ENCODE measurements at regions not wholly inside any gene's neighbourhood (a gene's known extent, or its start where the extent isn't known, plus 50 kb on each side); places are given as distances from the start of the nearest gene placed in this dataset.

DNA sequence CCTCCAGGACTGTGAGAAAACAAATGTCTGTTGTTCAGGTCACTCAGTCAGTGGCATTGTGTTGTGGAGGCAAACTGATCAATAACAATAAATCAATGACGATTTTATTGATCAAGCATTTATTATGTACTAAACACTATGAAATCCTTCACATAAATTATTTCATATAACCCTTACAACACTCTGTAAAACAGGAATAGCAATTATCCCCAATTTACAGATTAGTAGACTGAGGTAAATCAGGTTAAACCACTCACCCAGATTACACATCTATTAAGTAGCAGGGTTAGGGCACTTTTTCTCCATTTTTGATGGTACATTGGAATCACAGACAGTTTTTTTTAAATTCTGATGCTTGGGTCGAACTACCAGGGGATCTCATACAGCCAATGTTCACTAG, 372.8 kb upstream of the MAF start:
- no peaks in the 10 kb centered on the region for H3K27me3 ChIP-seq (ENCODE audit: control insufficient read depth, insufficient read depth, low read length)
- no peaks in the 10 kb centered on the region for H3K9me3 ChIP-seq (ENCODE audit: control insufficient read depth, insufficient read depth, low read length)
- CTCF ChIA-PET, result no interaction called here
- POLR2A ChIA-PET, result no interaction called here
- TF ChIP-seq, protein P1, sequence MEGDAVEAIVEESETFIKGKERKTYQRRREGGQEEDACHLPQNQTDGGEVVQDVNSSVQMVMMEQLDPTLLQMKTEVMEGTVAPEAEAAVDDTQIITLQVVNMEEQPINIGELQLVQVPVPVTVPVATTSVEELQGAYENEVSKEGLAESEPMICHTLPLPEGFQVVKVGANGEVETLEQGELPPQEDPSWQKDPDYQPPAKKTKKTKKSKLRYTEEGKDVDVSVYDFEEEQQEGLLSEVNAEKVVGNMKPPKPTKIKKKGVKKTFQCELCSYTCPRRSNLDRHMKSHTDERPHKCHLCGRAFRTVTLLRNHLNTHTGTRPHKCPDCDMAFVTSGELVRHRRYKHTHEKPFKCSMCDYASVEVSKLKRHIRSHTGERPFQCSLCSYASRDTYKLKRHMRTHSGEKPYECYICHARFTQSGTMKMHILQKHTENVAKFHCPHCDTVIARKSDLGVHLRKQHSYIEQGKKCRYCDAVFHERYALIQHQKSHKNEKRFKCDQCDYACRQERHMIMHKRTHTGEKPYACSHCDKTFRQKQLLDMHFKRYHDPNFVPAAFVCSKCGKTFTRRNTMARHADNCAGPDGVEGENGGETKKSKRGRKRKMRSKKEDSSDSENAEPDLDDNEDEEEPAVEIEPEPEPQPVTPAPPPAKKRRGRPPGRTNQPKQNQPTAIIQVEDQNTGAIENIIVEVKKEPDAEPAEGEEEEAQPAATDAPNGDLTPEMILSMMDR (IDR thresholded peaks at IDR 0.05; ENCODE audit: low read depth, low read length), result no peak
- H3K4me3 ChIP-seq (ENCODE audit: low read depth, low read length), result no peak overlapping the region
- no peak for DNase-seq (ENCODE audit: low read depth, low spot score)
- no peak overlapping the region for H3K27ac ChIP-seq (ENCODE audit: low read depth, low read length)

DNA sequence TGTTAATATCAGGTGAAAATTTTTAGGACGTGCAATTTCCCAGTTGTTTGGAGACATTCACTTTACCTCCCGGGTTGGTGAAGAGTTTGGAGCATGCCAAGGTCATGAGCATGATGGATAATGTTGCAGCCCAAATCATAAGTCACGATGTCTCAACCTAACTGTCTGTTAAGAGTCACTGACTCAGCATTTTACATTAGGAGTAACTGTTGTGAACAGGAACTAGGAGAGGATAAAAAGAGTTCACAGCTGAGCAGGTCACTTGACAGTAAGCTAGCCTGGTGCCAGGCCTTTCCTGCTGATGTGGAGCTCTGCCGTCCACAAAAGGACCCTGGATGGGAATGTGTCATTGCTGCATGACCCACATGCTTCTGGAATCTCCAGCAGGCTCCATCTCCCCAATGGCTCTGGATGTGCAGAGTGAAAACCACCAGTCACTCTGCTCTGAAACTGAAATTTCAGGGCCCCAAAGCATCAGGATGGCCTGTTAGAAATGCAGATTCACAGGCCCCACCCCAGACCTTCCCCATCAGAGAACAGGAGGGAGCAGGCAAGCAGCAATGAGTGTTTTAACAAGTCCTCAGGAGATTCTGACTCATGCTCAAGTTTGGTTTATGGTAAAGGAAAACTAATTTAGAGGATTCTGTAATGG, 371.6 kb upstream of the MAF start:
- POLR2A ChIA-PET, result no interaction called here
- H3K27ac ChIP-seq (ENCODE audit: low read depth, low read length), result no peak overlapping the region

DNA sequence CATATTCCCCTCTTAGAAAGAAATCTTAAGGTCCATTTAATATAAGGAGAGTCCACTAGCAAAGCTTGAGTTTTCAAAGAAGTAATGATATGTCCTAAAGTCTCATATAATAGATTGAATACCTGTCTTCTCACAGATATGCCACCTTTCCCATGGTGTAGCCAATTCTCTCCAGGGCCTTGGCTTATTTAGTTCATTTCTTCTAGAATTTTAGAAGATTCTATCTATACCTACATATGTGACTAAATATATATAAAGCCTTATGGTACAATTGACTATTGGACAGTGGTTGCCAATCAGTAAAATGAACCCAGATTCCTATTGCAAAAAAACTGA, 370.7 kb upstream of the MAF start:
- CTCF ChIA-PET, result no interaction called here

More for the DNA sequence above, 371.6 kb upstream of the MAF start:
- CTCF ChIA-PET, result interaction anchor here (0.6 kb wide), 1 partner anchor 371 kb away, joined by 6 read pairs; no protein-coding TSS in a partner anchor
- TF ChIP-seq, protein P1 (IDR thresholded peaks at IDR 0.05; ENCODE audit: low read depth, low read length), result no peak
- Histone ChIP-seq H3K27me3 (ENCODE audit: control insufficient read depth, insufficient read depth, low read length) (no peaks in the 10 kb centered on the region), H3K9me3 (ENCODE audit: control insufficient read depth, insufficient read depth, low read length) (no peaks in the 10 kb centered on the region), H3K4me3 (ENCODE audit: low read depth, low read length) (no peak overlapping the region)
- no peak for DNase-seq (ENCODE audit: low read depth, low spot score)

DNA sequence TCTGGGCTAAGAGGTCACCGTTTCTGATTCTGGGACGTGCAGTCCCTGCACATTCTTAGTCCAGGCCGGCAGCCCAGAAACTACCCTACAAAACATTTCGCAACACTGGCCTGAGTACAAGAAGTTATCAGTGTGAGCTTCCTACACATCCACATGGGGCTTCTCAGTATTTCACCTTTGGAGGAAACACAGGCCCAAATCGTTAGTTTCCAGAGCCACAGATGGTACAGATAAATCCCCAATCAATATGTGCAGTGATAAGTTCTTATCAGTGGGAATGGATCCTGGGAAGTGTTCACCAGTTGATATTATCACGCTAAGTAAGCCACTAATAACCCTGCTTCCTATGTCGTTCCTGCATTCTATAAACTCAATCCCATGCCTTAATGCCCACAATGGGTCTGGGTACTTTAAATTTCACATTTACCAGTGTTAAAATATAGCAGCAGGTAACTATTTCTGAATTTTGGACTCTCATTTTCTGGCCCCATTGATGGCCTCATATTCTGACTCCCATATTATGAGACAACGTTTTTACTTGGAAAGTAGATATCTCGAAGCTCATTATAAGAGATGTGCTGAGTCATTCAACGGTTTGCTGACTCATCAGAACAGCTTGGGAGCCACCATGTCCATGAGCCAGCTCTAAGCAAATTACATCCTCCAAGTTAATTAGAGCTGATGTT, 370.2 kb upstream of the MAF start:
- POLR2A ChIA-PET, result no interaction called here
- Histone ChIP-seq H3K27ac (ENCODE audit: low read depth, low read length) (no peak overlapping the region), H3K4me3 (ENCODE audit: low read depth, low read length) (no peak overlapping the region), H3K9me3 (ENCODE audit: control insufficient read depth, insufficient read depth, low read length) (no peaks in the 10 kb centered on the region), H3K27me3 (ENCODE audit: control insufficient read depth, insufficient read depth, low read length) (no peaks in the 10 kb centered on the region)
- CTCF ChIA-PET, result no interaction called here
- TF ChIP-seq, protein P1 (IDR thresholded peaks at IDR 0.05; ENCODE audit: low read depth, low read length), result no peak
- no peak for DNase-seq (ENCODE audit: low read depth, low spot score)

More for the DNA sequence above, 370.7 kb upstream of the MAF start:
- TF ChIP-seq, protein P1 (IDR thresholded peaks at IDR 0.05; ENCODE audit: low read depth, low read length), result no peak
- DNase-seq (ENCODE audit: low read depth, low spot score), result no peak
- Histone ChIP-seq H3K27ac (ENCODE audit: low read depth, low read length) (no peak overlapping the region), H3K4me3 (ENCODE audit: low read depth, low read length) (no peak overlapping the region), H3K27me3 (ENCODE audit: control insufficient read depth, insufficient read depth, low read length) (no peaks in the 10 kb centered on the region), H3K9me3 (ENCODE audit: control insufficient read depth, insufficient read depth, low read length) (no peaks in the 10 kb centered on the region)
- POLR2A ChIA-PET, result no interaction called here

DNA sequence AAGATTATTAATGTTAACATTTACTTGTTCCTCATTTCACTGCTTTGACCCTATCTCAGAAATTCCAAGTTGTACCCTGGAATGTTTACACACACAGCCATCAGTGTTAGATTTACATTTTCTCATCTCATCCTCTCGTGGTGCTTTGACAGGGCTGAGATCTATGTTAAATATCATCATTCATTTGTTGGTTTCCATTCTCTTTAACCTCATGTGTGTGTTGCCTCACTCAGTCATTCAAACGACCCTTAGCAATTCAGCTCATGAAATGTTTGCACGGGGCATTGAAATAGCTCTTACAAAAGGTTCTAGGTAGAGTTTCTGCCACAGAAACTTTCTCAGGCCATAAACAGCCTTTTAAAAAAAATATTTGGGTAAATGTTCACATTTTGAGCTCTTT, 369.6 kb upstream of the MAF start:
- CTCF ChIA-PET, result no interaction called here
- no peak for DNase-seq (ENCODE audit: low read depth, low spot score)
- Histone ChIP-seq H3K4me3 (ENCODE audit: low read depth, low read length) (no peak overlapping the region), H3K27ac (ENCODE audit: low read depth, low read length) (no peak overlapping the region), H3K9me3 (ENCODE audit: control insufficient read depth, insufficient read depth, low read length) (no peaks in the 10 kb centered on the region), H3K27me3 (ENCODE audit: control insufficient read depth, insufficient read depth, low read length) (no peaks in the 10 kb centered on the region)
- POLR2A ChIA-PET, result no interaction called here
- TF ChIP-seq, protein P1 (IDR thresholded peaks at IDR 0.05; ENCODE audit: low read depth, low read length), result no peak
